NK-92 treated with Interleukin-12 subunit alpha and Interleukin-12 subunit beta, amount 100 ng/mL, for 24 hours (cell line): ENCODE measurements at regions not wholly inside any gene's neighbourhood (a gene's known extent, or its start where the extent isn't known, plus 50 kb on each side); places are given as distances from the start of the nearest gene placed in this dataset.

Experiments
- DNase-seq: peaks from one replicate; lab custom pipeline; 2025; lab: John Stamatoyannopoulos, UW

- DNase-seq = no peak
Measured at GRCh38 chr4:20302336-20302735, 50.6 kb downstream of the SLIT2 start.

GRCh38 chr4:20305976-20306375 is 54.3 kb downstream of the SLIT2 start:
- no peak for DNase-seq

- no peak for DNase-seq
Measured at GRCh38 chr4:20311856-20312255, 60.2 kb downstream of the SLIT2 start.

GRCh38 chr4:20313237-20314030 is 61.7 kb downstream of the SLIT2 start:
- DNase-seq = no peak

- DNase-seq = no peak
Measured at GRCh38 chr4:20317424-20317985, 65.8 kb downstream of the SLIT2 start.

GRCh38 chr4:20318001-20318908 is 66.5 kb downstream of the SLIT2 start:
- no peak for DNase-seq

GRCh38 chr4:20318909-20319277 is 67.2 kb downstream of the SLIT2 start:
- DNase-seq = no peak

- no peak for DNase-seq
Measured at GRCh38 chr4:20319825-20320612, 68.3 kb downstream of the SLIT2 start.

- DNase-seq = no peak
Measured at GRCh38 chr4:20323991-20324390, 72.3 kb downstream of the SLIT2 start.

GRCh38 chr4:20326460-20326859 is 74.8 kb downstream of the SLIT2 start:
- DNase-seq = no peak

- DNase-seq = no peak
Measured at GRCh38 chr4:20326977-20327376, 75.3 kb downstream of the SLIT2 start.

- DNase-seq = no peak
Measured at GRCh38 chr4:20327808-20328207, 76.1 kb downstream of the SLIT2 start.

GRCh38 chr4:20331642-20332041 is 79.9 kb downstream of the SLIT2 start:
- DNase-seq = no peak

- no peak for DNase-seq
Measured at GRCh38 chr4:20333141-20333715, 81.5 kb downstream of the SLIT2 start.

GRCh38 chr4:20337261-20337664 is 85.6 kb downstream of the SLIT2 start:
- DNase-seq = no peak

GRCh38 chr4:20338841-20339240 is 87.1 kb downstream of the SLIT2 start:
- no peak for DNase-seq

- DNase-seq = no peak
Measured at GRCh38 chr4:20341134-20341738, 89.5 kb downstream of the SLIT2 start.

- no peak for DNase-seq
Measured at GRCh38 chr4:20347531-20347930, 95.8 kb downstream of the SLIT2 start.

GRCh38 chr4:20348411-20348810 is 96.7 kb downstream of the SLIT2 start:
- DNase-seq = no peak

- DNase-seq = no peak
Measured at GRCh38 chr4:20351360-20352162, 99.9 kb downstream of the SLIT2 start.

GRCh38 chr4:20352163-20352431 is 100.4 kb downstream of the SLIT2 start:
- no peak for DNase-seq
